ENCODE measurements at regions not wholly inside any gene's neighbourhood (a gene's known extent, or its start where the extent isn't known, plus 50 kb on each side); places are given as distances from the start of the nearest gene placed in this dataset.
A peak's percentile ranks its signal among the peaks of the same experiment; 100 is the strongest.

- no peak for ATAC-seq
These were observed 601.7 kb upstream of the ARID1B start for GRCh38 chr6:156175433-156175832.

- ATAC-seq, result no peak
These were observed 602.9 kb upstream of the ARID1B start for GRCh38 chr6:156174031-156174890.

- no peak for ATAC-seq
These were observed 607.8 kb upstream of the ARID1B start for GRCh38 chr6:156169371-156169770.

- peak; percentile 76 for ATAC-seq
These were observed 609.5 kb upstream of the ARID1B start for GRCh38 chr6:156167625-156168071.

- peak; percentile 61 for ATAC-seq
These were observed 610.1 kb upstream of the ARID1B start for GRCh38 chr6:156167016-156167624.

- ATAC-seq, result no peak
These were observed 611.1 kb upstream of the ARID1B start for GRCh38 chr6:156166093-156166492.

- no peak for ATAC-seq
These were observed 612.3 kb upstream of the ARID1B start for GRCh38 chr6:156164701-156165452.

GRCh38 chr6:156163311-156163710, 613.9 kb upstream of the ARID1B start:
- ATAC-seq, result no peak

- no peak for ATAC-seq
These were observed 615.7 kb upstream of the ARID1B start for GRCh38 chr6:156161471-156161870.

- ATAC-seq, result no peak
These were observed 616.4 kb upstream of the ARID1B start for GRCh38 chr6:156160795-156161165.

GRCh38 chr6:156160007-156160794, 617.0 kb upstream of the ARID1B start:
- ATAC-seq, result no peak

- no peak for ATAC-seq
These were observed 622.3 kb upstream of the ARID1B start for GRCh38 chr6:156154896-156155295.

GRCh38 chr6:156150391-156150790, 626.8 kb upstream of the ARID1B start:
- ATAC-seq, result no peak

GRCh38 chr6:156146891-156147290, 630.3 kb upstream of the ARID1B start:
- no peak for ATAC-seq

GRCh38 chr6:156131221-156131903, 645.8 kb upstream of the ARID1B start:
- ATAC-seq, result no peak

- peak; percentile 35 for ATAC-seq
These were observed 650.6 kb upstream of the ARID1B start for GRCh38 chr6:156126535-156126934.

GRCh38 chr6:156125844-156126243, 651.3 kb upstream of the ARID1B start:
- ATAC-seq, result no peak

- no peak for ATAC-seq
These were observed 653.4 kb upstream of the ARID1B start for GRCh38 chr6:156123731-156124130.

GRCh38 chr6:156121973-156122372, 655.2 kb upstream of the ARID1B start:
- no peak for ATAC-seq

- ATAC-seq, result no peak
These were observed 658.9 kb upstream of the NOX3 start for GRCh38 chr6:156114541-156114940.

GRCh38 chr6:156113631-156114030, 658.0 kb upstream of the NOX3 start:
- no peak for ATAC-seq

- ATAC-seq, result no peak
These were observed 656.3 kb upstream of the NOX3 start for GRCh38 chr6:156111913-156112312.
